Left hindlimb (tissue), 1 donor: ENCODE measurements at regions not wholly inside any gene's neighbourhood (a gene's known extent, or its start where the extent isn't known, plus 50 kb on each side); places are given as distances from the start of the nearest gene placed in this dataset.
"Not testable (repeated sequence)": the region's sequence is repeated elsewhere in the genome, so short reads cannot be mapped to it uniquely, and the experiment has no call there.

Experiments used
- DNase-seq: peaks from one replicate; pipeline ENCODE4 v3.0.0-alpha.2; 2018

DNA sequence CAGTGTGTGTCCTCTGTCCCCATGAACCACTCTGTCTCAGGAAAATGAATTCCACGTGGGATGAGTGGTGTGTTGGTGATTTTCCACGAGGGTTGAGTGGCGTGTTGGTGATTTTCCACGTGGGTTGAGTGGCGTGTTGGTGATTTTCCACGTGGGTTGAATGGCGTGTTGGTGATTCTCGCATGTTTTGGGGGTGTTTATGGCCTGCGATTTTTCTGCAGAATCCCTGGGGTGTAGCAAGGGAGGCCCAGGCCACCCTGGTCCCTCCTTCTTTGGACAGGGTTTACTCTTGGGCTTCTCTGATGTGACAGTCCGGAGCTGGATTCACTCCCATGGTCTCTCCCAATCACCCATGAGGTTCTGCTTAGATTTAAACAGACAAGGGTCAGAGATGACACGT, 90.6 kb upstream of the FRMD1 start:
- no peak for DNase-seq

GRCh38 chr6:168168936-168169335, 89.9 kb upstream of the FRMD1 start:
- DNase-seq = not testable (repeated sequence)

GRCh38 chr6:168168330-168168729, 89.3 kb upstream of the FRMD1 start:
- DNase-seq = not testable (repeated sequence)

DNA sequence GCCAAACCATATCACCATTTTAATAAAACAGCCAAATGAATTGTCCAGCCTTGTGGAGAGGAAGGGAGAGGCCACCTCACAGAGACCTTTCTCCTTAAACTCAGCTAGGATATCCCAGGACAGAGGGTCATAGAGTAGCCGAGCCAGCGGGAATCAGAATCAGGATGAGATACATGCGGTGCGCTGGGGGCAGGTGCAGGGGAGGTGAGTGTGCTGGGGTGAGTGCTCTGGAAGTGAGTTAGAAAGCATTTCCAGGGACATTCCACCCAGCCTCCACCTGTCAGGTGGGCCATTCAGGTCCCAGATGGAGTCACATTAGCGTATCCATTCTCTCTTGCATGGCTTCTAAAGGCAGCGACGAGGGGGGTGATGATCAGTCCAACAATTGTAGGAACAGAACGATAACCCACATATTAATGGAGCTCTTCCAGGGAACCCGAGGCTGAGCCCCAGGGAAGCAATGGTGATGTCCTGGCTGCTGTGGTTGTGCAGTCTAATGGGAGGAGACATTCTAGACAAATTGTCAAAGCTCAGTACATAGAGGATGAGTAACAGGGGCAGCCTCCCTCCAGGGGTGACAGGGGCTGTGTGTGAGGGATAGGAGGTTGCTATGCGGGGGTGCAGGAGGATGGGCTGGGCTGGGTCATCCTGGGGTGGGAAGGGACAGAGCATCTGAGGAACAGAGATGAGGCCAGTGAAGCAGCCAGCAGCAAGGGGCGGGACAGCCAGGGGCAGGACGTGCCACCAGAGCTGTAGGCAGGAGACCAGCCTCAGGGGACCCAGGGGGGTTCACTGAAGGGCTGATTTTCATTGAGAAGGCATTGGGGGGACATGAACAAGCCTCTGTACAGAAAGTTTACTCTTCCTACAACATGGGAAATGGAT, 88.7 kb upstream of the FRMD1 start:
- no peak for DNase-seq

DNA sequence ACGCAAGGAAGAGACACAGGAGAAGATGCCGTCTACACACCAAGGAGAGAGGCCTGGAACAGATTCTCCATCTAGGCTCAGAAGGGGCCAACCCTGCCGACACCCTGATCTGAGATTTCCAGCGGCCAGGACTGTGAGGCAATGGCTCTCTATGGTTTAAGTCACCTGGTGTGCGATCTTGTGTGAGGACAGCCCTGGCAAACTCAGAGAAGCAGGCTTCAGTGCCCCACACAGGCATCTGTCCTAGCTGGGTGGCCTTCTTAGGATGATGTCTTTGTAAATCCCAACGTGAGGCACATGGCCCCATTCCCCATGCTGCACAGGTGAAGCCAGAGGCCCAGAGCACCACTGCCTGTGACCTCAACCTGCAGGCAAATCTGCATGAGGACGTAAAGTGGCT, 87.6 kb upstream of the FRMD1 start:
- no peak for DNase-seq

GRCh38 chr6:168165891-168166290, 86.9 kb upstream of the FRMD1 start:
- DNase-seq = no peak

DNA sequence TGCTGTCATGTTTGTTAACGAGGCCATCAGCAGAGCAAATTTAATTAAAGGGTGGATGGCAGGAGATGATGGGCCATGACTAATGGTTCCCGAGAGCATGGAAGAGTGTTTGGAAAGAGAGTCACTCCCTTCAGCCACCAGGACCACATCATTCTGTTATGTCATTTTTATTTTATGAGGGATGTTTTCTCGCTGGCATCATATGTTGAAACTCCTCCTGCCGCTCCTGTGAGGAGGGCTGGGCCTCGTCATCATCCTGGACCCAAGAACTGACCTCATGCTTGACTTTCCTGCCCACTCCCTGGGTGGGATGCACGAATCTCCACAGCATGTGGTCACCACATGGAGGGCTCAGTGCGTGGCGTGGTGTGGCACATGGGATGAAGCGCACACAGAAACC, 86.4 kb upstream of the FRMD1 start:
- no peak for DNase-seq

- DNase-seq = no peak
Measured at GRCh38 chr6:168164462-168165061, 85.5 kb upstream of the FRMD1 start.

GRCh38 chr6:168163096-168163731, 84.2 kb upstream of the FRMD1 start:
- no peak for DNase-seq

- DNase-seq = no peak
Measured at GRCh38 chr6:168162366-168162765, 83.4 kb upstream of the FRMD1 start.

GRCh38 chr6:168161371-168161750, 82.3 kb upstream of the FRMD1 start:
- no peak for DNase-seq

- no peak for DNase-seq
Measured at GRCh38 chr6:168160506-168161370, 81.7 kb upstream of the FRMD1 start.

DNA sequence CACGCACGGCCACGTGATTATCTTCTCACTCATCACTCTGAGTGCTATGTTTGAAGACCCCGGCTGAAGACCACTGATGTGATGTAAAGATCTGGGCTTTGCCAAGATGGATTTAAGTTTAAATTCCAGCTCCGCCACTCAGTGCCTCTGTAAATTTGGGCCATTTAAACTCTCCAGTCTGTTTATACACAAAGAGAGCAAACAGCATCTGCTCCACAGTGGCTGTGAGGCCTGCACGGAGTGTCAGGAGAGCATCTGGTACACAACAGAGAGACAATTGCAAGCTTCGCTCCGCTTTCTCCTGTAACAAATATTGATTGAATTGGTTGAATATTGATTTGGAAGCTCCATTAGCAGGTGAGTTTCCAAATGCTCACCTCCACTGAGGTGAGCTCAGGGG, 80.5 kb upstream of the FRMD1 start:
- DNase-seq = no peak

GRCh38 chr6:168158980-168159349, 80.0 kb upstream of the FRMD1 start:
- no peak for DNase-seq

DNA sequence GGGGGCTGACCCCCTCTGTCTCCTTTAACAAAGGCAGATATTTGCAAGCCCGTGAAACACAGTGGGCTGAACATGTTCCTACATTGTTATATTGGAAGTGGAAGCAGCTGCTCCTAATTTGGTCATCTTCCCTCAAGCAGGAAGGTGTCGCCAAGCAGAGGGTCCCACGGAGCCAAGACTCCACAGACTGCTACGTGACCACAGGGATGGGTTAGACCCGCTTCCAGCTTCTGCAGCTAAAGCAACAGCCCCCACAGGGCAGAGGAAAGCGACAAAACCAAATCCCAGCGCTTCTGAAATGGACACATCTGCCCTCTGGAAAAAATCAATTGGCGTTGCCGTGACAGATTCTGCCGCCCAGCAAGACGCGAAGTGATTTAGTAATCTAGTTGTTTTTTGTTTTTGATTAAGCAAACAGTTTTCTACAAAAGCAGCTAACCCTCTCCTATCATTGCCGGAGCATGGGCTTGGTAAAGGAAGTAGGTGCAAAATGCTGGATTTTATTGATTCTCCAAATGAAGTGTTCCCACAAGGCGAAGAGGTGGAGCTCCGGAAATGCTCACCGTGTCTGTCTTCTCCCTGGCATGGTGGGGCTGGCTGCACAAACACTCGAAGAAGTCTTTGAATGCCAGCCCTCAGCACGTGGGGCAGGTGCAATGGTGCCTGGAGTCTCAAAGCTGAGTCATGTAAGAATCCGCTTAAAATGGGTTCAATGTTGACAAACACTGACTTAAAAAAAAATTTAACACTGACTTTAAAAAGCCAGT, 79.4 kb upstream of the FRMD1 start:
- DNase-seq = no peak

- DNase-seq = no peak
Measured at GRCh38 chr6:168157272-168158212, 78.5 kb upstream of the FRMD1 start.

- DNase-seq = no peak
Measured at GRCh38 chr6:168156742-168157265, 77.8 kb upstream of the FRMD1 start.

DNA sequence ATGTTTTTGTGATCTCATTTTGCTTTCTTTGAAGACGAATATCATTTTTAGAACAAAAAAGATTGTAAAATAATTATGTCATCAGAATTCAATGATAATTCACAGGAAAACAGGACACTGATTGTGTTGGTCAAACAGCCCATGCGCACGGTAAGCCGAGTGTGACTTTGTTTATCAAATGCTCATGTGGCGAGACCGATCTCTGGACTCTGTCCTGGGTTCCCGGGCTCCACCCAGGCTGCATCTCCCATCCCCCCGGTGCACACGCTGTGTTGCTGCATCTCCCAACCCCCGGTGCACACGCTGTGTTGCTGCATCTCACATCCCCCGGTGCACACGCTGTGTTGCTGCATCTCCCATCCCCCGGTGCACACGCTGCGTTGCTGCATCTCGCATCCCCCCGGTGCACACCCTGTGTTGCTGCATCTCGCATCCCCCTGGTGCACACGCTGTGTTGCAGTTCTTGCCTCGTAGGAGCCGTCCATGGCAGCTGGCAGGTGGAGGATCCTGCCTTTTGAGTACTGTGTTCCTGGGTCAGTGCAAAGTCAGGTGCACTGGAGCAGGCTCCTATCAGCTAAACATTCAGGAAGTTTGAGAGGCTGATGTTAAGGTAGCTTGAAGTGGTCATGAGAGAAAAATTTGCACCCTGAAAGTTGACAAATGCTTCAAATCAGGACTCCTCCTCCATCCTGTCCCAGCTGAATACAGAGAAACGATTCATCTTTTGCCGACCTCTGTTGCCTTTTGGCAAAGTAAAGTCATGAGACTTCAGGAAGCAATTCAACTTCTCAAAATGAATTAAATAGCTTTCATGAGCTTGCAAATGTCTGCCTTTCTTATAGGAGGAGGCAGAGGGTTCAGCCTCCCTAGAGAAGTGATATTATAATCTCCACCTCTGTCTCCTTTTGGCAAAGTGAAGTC, 77.1 kb upstream of the FRMD1 start:
- no peak for DNase-seq

DNA sequence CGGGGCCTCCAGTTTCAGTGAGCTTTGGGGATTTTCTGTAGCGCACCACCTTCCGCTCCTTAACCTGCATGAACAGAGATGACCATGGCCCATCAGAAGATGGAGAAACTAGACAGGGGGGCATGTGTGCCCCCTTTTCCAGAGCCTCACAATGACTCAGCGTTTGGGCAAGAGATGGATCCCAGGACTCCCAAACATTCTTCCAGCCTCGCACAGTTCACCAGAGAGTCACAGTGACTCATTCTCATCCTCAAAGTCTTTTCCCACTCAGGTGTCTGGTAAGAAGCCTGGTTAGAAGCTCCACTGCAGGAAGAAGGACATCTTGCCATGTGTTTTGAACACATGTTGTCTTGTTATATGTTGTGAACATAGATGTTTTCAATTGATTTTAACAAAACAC, 76.2 kb upstream of the FRMD1 start:
- no peak for DNase-seq
